Epithelial cell of proximal tubule (primary cell): ENCODE measurements at regions not wholly inside any gene's neighbourhood (a gene's known extent, or its start where the extent isn't known, plus 50 kb on each side); places are given as distances from the start of the nearest gene placed in this dataset.

Experiments
- DNase-seq: peaks from one replicate; pipeline ENCODE4 v3.0.0-alpha.2; 2011; ENCODE audit warnings: low read depth
- H3K4me3 ChIP-seq: 2 replicates; pipeline ENCODE4 v1.5.1; 2011; ENCODE audit warnings: low read depth, mild to moderate bottlenecking, low read length
- CTCF ChIP-seq: conservative IDR thresholded peaks from 2 replicates; pipeline ENCODE4 v1.5.1; 2012; ENCODE audit warnings: low read depth, mild to moderate bottlenecking, low read length

- no peak overlapping the region for H3K4me3 ChIP-seq
- DNase-seq: no peak
- no peak for TF ChIP-seq CTCF
These were observed 1341.3 kb downstream of the ROBO1 start for GRCh38 chr3:78426454-78426853.

- TF ChIP-seq CTCF: no peak
- no peak for DNase-seq
These were observed 1340.5 kb downstream of the ROBO1 start for GRCh38 chr3:78427303-78427702.

GRCh38 chr3:78430741-78431140 is 1337.1 kb downstream of the ROBO1 start:
- TF ChIP-seq CTCF: no peak
- no peak for DNase-seq
- H3K4me3 ChIP-seq: no peak overlapping the region

More at GRCh38 chr3:78427303-78427702, 1340.5 kb downstream of the ROBO1 start:
- no peak overlapping the region for H3K4me3 ChIP-seq

GRCh38 chr3:78434801-78435200 is 1333.0 kb downstream of the ROBO1 start:
- H3K4me3 ChIP-seq: no peak overlapping the region
- no peak for DNase-seq
- TF ChIP-seq CTCF: no peak

GRCh38 chr3:78455166-78455565 is 1312.6 kb downstream of the ROBO1 start:
- no peak for TF ChIP-seq CTCF
- no peak for DNase-seq
- no peak overlapping the region for H3K4me3 ChIP-seq

GRCh38 chr3:78455712-78456433 is 1311.9 kb downstream of the ROBO1 start:
- no peak for DNase-seq
- H3K4me3 ChIP-seq: no peak overlapping the region
- TF ChIP-seq CTCF: no peak

- no peak overlapping the region for H3K4me3 ChIP-seq
- DNase-seq: no peak
- TF ChIP-seq CTCF: no peak
These were observed 1308.0 kb downstream of the ROBO1 start for GRCh38 chr3:78459796-78460195.
